OCI-LY1 (cell line): ENCODE measurements at regions not wholly inside any gene's neighbourhood (a gene's known extent, or its start where the extent isn't known, plus 50 kb on each side); places are given as distances from the start of the nearest gene placed in this dataset.
"Not testable (repeated sequence)": the region's sequence is repeated elsewhere in the genome, so short reads cannot be mapped to it uniquely, and the experiment has no call there.

Source experiments
- H2AFZ ChIP-seq: fragments of 200-600 bp; sonication (generic), shearing (Covaris generic); 2 replicates; pipeline ENCODE4 v1.6.0; 2014; ENCODE audit warnings: antibody characterized with exemption, mild to moderate bottlenecking, low read length
- H3F3A ChIP-seq: fragments of 200-600 bp; sonication (generic), shearing (Covaris generic); 2 replicates; pipeline ENCODE4 v1.6.0; 2014; ENCODE audit warnings: mild to moderate bottlenecking, antibody characterized with exemption, low read length, moderate library complexity; ENCODE audit not compliant: insufficient read depth
- H3K27ac ChIP-seq: fragments of 200-600 bp; sonication (generic); 2 replicates; pipeline ENCODE4 v1.5.1; 2014; ENCODE audit warnings: low read length, mixed run types, mild to moderate bottlenecking, low read depth; ENCODE audit not compliant: poor library complexity, severe bottlenecking
- H3K27me3 ChIP-seq: fragments of 200-600 bp; sonication (generic); 2 replicates; pipeline ENCODE4 v1.6.0; 2014; ENCODE audit warnings: antibody characterized with exemption, mild to moderate bottlenecking, low read length, moderate library complexity; ENCODE audit not compliant: insufficient read depth
- H3K36me3 ChIP-seq: fragments of 200-600 bp; sonication (generic); 2 replicates; pipeline ENCODE4 v1.6.1; 2014; ENCODE audit warnings: mild to moderate bottlenecking, antibody characterized with exemption, low read length, moderate library complexity, mixed read lengths; ENCODE audit not compliant: insufficient read depth
- H3K4me1 ChIP-seq: fragments of 200-600 bp; sonication (generic); 2 replicates; pipeline ENCODE4 v1.5.1; 2014; ENCODE audit warnings: mild to moderate bottlenecking, low read length, moderate library complexity; ENCODE audit not compliant: insufficient read depth, severe bottlenecking
- H3K4me2 ChIP-seq: fragments of 200-600 bp; sonication (generic), shearing (Covaris generic); 2 replicates; pipeline ENCODE4 v1.6.1; 2014; ENCODE audit warnings: low read length
- H3K4me3 ChIP-seq: fragments of 200-600 bp; sonication (generic); 2 replicates; pipeline ENCODE4 v1.5.1; 2014; ENCODE audit warnings: low read length, low read depth, mild to moderate bottlenecking, mixed read lengths; ENCODE audit not compliant: poor library complexity, severe bottlenecking
- H3K79me2 ChIP-seq: fragments of 200-600 bp; shearing (Covaris generic); 2 replicates; pipeline ENCODE4 v1.6.1; 2016; ENCODE audit warnings: mixed run types, low read length, mixed read lengths; ENCODE audit not compliant: insufficient read depth
- H3K9ac ChIP-seq: fragments of 200-600 bp; sonication (generic), shearing (Covaris generic); 2 replicates; pipeline ENCODE4 v1.6.1; 2014; ENCODE audit warnings: mild to moderate bottlenecking, low read length, mixed read lengths
- H3K9me2 ChIP-seq: fragments of 200-600 bp; sonication (generic), shearing (Covaris generic); 2 replicates; pipeline ENCODE4 v1.6.1; 2014; ENCODE audit warnings: low read depth, mild to moderate bottlenecking, low read length, mixed read lengths
- H3K9me3 ChIP-seq: fragments of 200-600 bp; shearing (Covaris generic); 2 replicates; pipeline ENCODE4 v1.6.1; 2014; ENCODE audit warnings: low read length, mixed read lengths
- H4K20me1 ChIP-seq: fragments of 200-600 bp; sonication (generic), shearing (Covaris generic); 2 replicates; pipeline ENCODE4 v1.6.0; 2016; ENCODE audit warnings: mild to moderate bottlenecking, low read length; ENCODE audit not compliant: insufficient read depth

GRCh38 chr16:16624367-16624766 is 245.4 kb downstream of the NPIPA7 start:
- H4K20me1 ChIP-seq, H3K9me2 ChIP-seq, H3K4me2 ChIP-seq, H3F3A ChIP-seq, H3K27ac ChIP-seq, H3K79me2 ChIP-seq, H3K4me3 ChIP-seq, H3K9ac ChIP-seq, H3K4me1 ChIP-seq, H3K27me3 ChIP-seq, H2AFZ ChIP-seq, H3K36me3 ChIP-seq, H3K9me3 ChIP-seq: not testable (repeated sequence)

- not testable (repeated sequence) for H3K27me3 ChIP-seq, H3K4me1 ChIP-seq, H3K9me2 ChIP-seq, H3K79me2 ChIP-seq, H3K9ac ChIP-seq, H3F3A ChIP-seq, H4K20me1 ChIP-seq, H3K4me2 ChIP-seq, H2AFZ ChIP-seq, H3K36me3 ChIP-seq, H3K9me3 ChIP-seq, H3K27ac ChIP-seq, H3K4me3 ChIP-seq
Observed at GRCh38 chr16:16625140-16625539, 246.2 kb downstream of the NPIPA7 start.

GRCh38 chr16:16627865-16628264 is 248.9 kb downstream of the NPIPA7 start:
- H4K20me1 ChIP-seq, H3K4me2 ChIP-seq, H2AFZ ChIP-seq, H3F3A ChIP-seq, H3K27ac ChIP-seq, H3K9ac ChIP-seq, H3K36me3 ChIP-seq, H3K4me1 ChIP-seq, H3K9me2 ChIP-seq, H3K9me3 ChIP-seq, H3K27me3 ChIP-seq, H3K79me2 ChIP-seq, H3K4me3 ChIP-seq: not testable (repeated sequence)

- H3K4me3 ChIP-seq, H3K4me2 ChIP-seq, H3K9ac ChIP-seq, H4K20me1 ChIP-seq, H3F3A ChIP-seq, H3K9me3 ChIP-seq, H2AFZ ChIP-seq, H3K36me3 ChIP-seq, H3K4me1 ChIP-seq, H3K27me3 ChIP-seq, H3K27ac ChIP-seq, H3K79me2 ChIP-seq, H3K9me2 ChIP-seq: not testable (repeated sequence)
Observed at GRCh38 chr16:16638231-16638630, 259.3 kb downstream of the NPIPA7 start.

- not testable (repeated sequence) for H3K4me2 ChIP-seq, H2AFZ ChIP-seq, H3K36me3 ChIP-seq, H3K4me3 ChIP-seq, H3K9me2 ChIP-seq, H3F3A ChIP-seq, H3K79me2 ChIP-seq, H3K9ac ChIP-seq, H3K4me1 ChIP-seq, H3K27me3 ChIP-seq, H4K20me1 ChIP-seq, H3K27ac ChIP-seq, H3K9me3 ChIP-seq
Observed at GRCh38 chr16:16638714-16639113, 259.8 kb downstream of the NPIPA7 start.

- H3K79me2 ChIP-seq, H3K9me2 ChIP-seq, H3K4me2 ChIP-seq, H3K4me1 ChIP-seq, H4K20me1 ChIP-seq, H3F3A ChIP-seq, H3K9ac ChIP-seq, H3K4me3 ChIP-seq, H3K9me3 ChIP-seq, H3K27ac ChIP-seq, H3K27me3 ChIP-seq, H2AFZ ChIP-seq, H3K36me3 ChIP-seq: not testable (repeated sequence)
Observed at GRCh38 chr16:16643828-16644227, 264.9 kb downstream of the NPIPA7 start.

GRCh38 chr16:16648002-16648401 is 269.1 kb downstream of the NPIPA7 start:
- H3K9me2 ChIP-seq, H3K9ac ChIP-seq, H4K20me1 ChIP-seq, H3K4me2 ChIP-seq, H2AFZ ChIP-seq, H3K27me3 ChIP-seq, H3K27ac ChIP-seq, H3K79me2 ChIP-seq, H3K4me3 ChIP-seq, H3F3A ChIP-seq, H3K36me3 ChIP-seq, H3K4me1 ChIP-seq, H3K9me3 ChIP-seq: not testable (repeated sequence)

- H3K4me1 ChIP-seq, H4K20me1 ChIP-seq, H3K9me2 ChIP-seq, H3K4me3 ChIP-seq, H3K36me3 ChIP-seq, H3K9me3 ChIP-seq, H3F3A ChIP-seq, H3K27ac ChIP-seq, H3K9ac ChIP-seq, H3K79me2 ChIP-seq, H3K4me2 ChIP-seq, H3K27me3 ChIP-seq, H2AFZ ChIP-seq: not testable (repeated sequence)
Observed at GRCh38 chr16:16672180-16672812, 293.4 kb downstream of the NPIPA7 start.
